HepG2 (cell line): ENCODE measurements at regions not wholly inside any gene's neighbourhood (a gene's known extent, or its start where the extent isn't known, plus 50 kb on each side); places are given as distances from the start of the nearest gene placed in this dataset.

Source experiments
- ATAC-seq: fragments of 200-7000 bp; cut with Tn5 transposase; 3 replicates; pipeline ENCODE4 v1.9.1; 2020; ENCODE audit warnings: mild to moderate bottlenecking, moderate library complexity
- BruUV-seq: library from RNA; stranded (reverse); fragments of 400-500 nt; replicated peaks from 2 replicates; lab custom pipeline; 2021; lab: Mats Ljungman, UMichigan
- CTCF ChIA-PET: fragments of 300-600 bp; formaldehyde crosslinking; extraction: SDS; loops from one replicate; lab custom pipeline; 2021; ENCODE audit warnings: low total read pairs, inconsistent platforms, low intra/inter-chr PET ratio; lab: Yijun Ruan, JAX
- POLR2A ChIA-PET: fragments of 350-600 bp; sonication (Branson Sonifier 250); formaldehyde crosslinking; loops from one replicate; lab custom pipeline; 2020; ENCODE audit warnings: antibody characterized with exemption, inconsistent platforms; lab: Yijun Ruan, JAX
- DNase-seq: peaks from one replicate; pipeline ENCODE4 v3.0.0-alpha.2; 2015; ENCODE audit warnings: low spot score
- FAIRE-seq: peaks from 3 replicates; lab custom pipeline; 2011; peaks lifted over from hg19 to GRCh38; lab: Jason Lieb, UNC
- H2AFZ ChIP-seq: one replicate; pipeline ENCODE4 v1.6.1; 2011; ENCODE audit warnings: low read length, inconsistent platforms
- H3K27ac ChIP-seq: fragments of 300-600 bp; 3 replicates; pipeline ENCODE4 v1.8.0; 2011; ENCODE audit warnings: mixed run types, mild to moderate bottlenecking, mixed read lengths, low read length, inconsistent platforms; ENCODE audit not compliant: insufficient read depth; ENCODE audit errors: extremely low read length
- H3K27me3 ChIP-seq, 2 experiments: fragments of 200-600 bp in 1 of 2; 2 replicates in 1 of 2; 3 replicates in 1 of 2; pipeline versions ENCODE4 v1.6.0 to v1.8.0; 2011; ENCODE audit warnings: low read length in 2 of 2, mild to moderate bottlenecking in 2 of 2, moderate library complexity in 2 of 2, inconsistent platforms in 1 of 2; ENCODE audit not compliant: insufficient read depth in 2 of 2, control insufficient read depth in 1 of 2
- H3K36me3 ChIP-seq, 2 experiments: fragments of 200-600 bp in 1 of 2; replicated peaks in 1 of 2; 2 replicates in 1 of 2; 3 replicates in 1 of 2; pipeline versions ENCODE4 v1.5.1 to v1.8.0; 2011; ENCODE audit warnings: low read length in 2 of 2, inconsistent platforms in 1 of 2; ENCODE audit not compliant: insufficient read depth in 2 of 2, control insufficient read depth in 1 of 2
- H3K4me1 ChIP-seq: 2 replicates; pipeline ENCODE4 v1.5.1; 2012; ENCODE audit warnings: low read length, inconsistent platforms; ENCODE audit not compliant: insufficient read depth
- H3K4me2 ChIP-seq: 2 replicates; pipeline ENCODE4 v1.6.0; 2011; ENCODE audit warnings: low read depth, low read length, inconsistent platforms
- H3K4me3 ChIP-seq, 3 experiments: fragments of 200-600 bp in 1 of 3; sonication (generic), shearing (Covaris generic) in 1 of 3; replicated peaks in 1 of 3; 2 replicates each; pipeline ENCODE4 v1.5.1; 2011 to 2016; ENCODE audit warnings: low read length in 3 of 3, inconsistent platforms in 2 of 3, low read depth in 2 of 3, mild to moderate bottlenecking in 2 of 3, control low read depth in 1 of 3, mixed read lengths in 1 of 3; ENCODE audit not compliant: insufficient read depth in 1 of 3
- H3K79me2 ChIP-seq: one replicate; pipeline ENCODE4 v1.6.1; 2011; ENCODE audit warnings: low read length, inconsistent platforms; ENCODE audit not compliant: insufficient read depth
- H3K9ac ChIP-seq: 2 replicates; pipeline ENCODE4 v1.6.0; 2011; ENCODE audit warnings: mild to moderate bottlenecking, low read depth, low read length, inconsistent platforms; ENCODE audit not compliant: insufficient read depth
- H3K9me3 ChIP-seq: 2 replicates; pipeline ENCODE4 v1.5.1; 2012; ENCODE audit warnings: mild to moderate bottlenecking, low read length
- H4K20me1 ChIP-seq: 2 replicates; pipeline ENCODE4 v1.6.0; 2011; ENCODE audit warnings: inconsistent platforms, mild to moderate bottlenecking, low read length, moderate library complexity; ENCODE audit not compliant: insufficient read depth
- ARNT ChIP-seq: fragments of 450-650 bp; IDR thresholded peaks from 2 replicates; pipeline ENCODE4 v1.6.1; 2017
- KDM1A ChIP-seq: IDR thresholded peaks from 2 replicates; pipeline ENCODE4 v1.6.1; 2016; ENCODE audit warnings: missing compliant biosample characterization
- WGBS: methylation state at CpG from one replicate; pipeline ENCODE4 v1.1.6; 2017; ENCODE audit warnings: low lambda C conversion rate; 5-methylcytosine and 5-hydroxymethylcytosine counted together
- in situ Hi-C: cut with HindIII; loops from 2 replicates; pipeline ENCODE4 v1.10.0; 2017; ENCODE audit warnings: low pct_unique_long_range_greater_than_20kb; ENCODE audit not compliant: extremely low pct_ligation_motif_present
- intact Hi-C: fragments of 100-400 bp; cut with micrococcal nuclease; formaldehyde crosslinking; loops from one replicate; pipeline ENCODE4 v1.10.0; 2022; ENCODE audit not compliant: unreplicated experiment
- TF ChIP-seq, protein P1 (sequence below), 2 experiments: fragments of 450-650 bp in 1 of 2; sonication (generic) in 1 of 2; formaldehyde crosslinking in 1 of 2; IDR thresholded peaks; 2 replicates each; pipeline versions ENCODE4 v1.6.1 to v1.8.0; 2016 to 2022; ENCODE audit warnings: antibody characterized with exemption in 1 of 2, mild to moderate bottlenecking in 1 of 2, missing genetic modification reagents in 1 of 2
- TF ChIP-seq, protein P2 (sequence below): sonication (generic); formaldehyde crosslinking; conservative IDR thresholded peaks from 2 replicates; pipeline ENCODE4 v1.8.0; 2022; ENCODE audit warnings: missing genetic modification reagents
- TF ChIP-seq, protein P3 (sequence below): sonication (generic); formaldehyde crosslinking; IDR thresholded peaks from 2 replicates; pipeline ENCODE4 v1.4.0; 2020; ENCODE audit warnings: missing genetic modification reagents, borderline replicate concordance
- TF ChIP-seq, protein P4 (sequence below): sonication (generic); formaldehyde crosslinking; IDR thresholded peaks from 2 replicates; pipeline ENCODE4 v1.5.0; 2020; ENCODE audit warnings: mild to moderate bottlenecking, missing genetic modification reagents, borderline replicate concordance

DNA sequence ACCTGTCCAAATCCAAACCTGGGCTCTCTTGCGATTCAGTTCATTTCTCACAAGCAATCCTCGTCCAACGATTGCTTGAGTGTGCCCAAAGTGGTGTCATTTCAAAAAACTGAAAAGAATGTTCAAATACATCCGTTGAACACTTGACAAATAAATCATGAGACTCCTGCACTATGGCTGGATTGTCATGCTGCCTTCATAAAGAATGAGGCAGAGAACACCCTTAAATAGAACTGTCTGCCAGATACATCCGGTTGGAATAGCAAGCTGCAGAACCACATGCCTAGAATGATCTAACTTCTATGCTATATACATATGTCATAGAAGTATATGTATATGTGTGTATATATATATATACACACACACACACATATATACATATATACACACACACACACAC, 55.4 kb upstream of the HAPSTR1 start:
- no peaks in the 10 kb centered on the region for H3K4me1 ChIP-seq
- in situ Hi-C loops = no loop called here
- H3K36me3 ChIP-seq = no peaks in the 10 kb centered on the region
- H4K20me1 ChIP-seq = no peaks in the 10 kb centered on the region
- no peak for DNase-seq
- FAIRE-seq = no peak
- H3K27me3 ChIP-seq = peaks cover 0 to 3% of the 10 kb centered on the region in 2 experiments; a peak in 1 of 5 replicates
- H3K4me3 ChIP-seq = no peak overlapping the region
- no peak overlapping the region for H3K4me2 ChIP-seq
- ChIA-PET CTCF (no interaction called here), POLR2A (no interaction called here)
- H2AFZ ChIP-seq = no peak overlapping the region
- 34% methylated on average over 5 of the region's 5 CpGs for WGBS
- ATAC-seq = no peak
- H3K9me3 ChIP-seq = no peaks in the 10 kb centered on the region
- no peak overlapping the region for H3K27ac ChIP-seq
- H3K9ac ChIP-seq = no peak overlapping the region
- no peaks in the 10 kb centered on the region for H3K79me2 ChIP-seq
- intact Hi-C loops = no loop called here
- BruUV-seq = no TSS peak
- TF ChIP-seq ARNT (no peak), KDM1A (CRISPR knock-in tag) (no peak)
- TF ChIP-seq, protein P1, sequence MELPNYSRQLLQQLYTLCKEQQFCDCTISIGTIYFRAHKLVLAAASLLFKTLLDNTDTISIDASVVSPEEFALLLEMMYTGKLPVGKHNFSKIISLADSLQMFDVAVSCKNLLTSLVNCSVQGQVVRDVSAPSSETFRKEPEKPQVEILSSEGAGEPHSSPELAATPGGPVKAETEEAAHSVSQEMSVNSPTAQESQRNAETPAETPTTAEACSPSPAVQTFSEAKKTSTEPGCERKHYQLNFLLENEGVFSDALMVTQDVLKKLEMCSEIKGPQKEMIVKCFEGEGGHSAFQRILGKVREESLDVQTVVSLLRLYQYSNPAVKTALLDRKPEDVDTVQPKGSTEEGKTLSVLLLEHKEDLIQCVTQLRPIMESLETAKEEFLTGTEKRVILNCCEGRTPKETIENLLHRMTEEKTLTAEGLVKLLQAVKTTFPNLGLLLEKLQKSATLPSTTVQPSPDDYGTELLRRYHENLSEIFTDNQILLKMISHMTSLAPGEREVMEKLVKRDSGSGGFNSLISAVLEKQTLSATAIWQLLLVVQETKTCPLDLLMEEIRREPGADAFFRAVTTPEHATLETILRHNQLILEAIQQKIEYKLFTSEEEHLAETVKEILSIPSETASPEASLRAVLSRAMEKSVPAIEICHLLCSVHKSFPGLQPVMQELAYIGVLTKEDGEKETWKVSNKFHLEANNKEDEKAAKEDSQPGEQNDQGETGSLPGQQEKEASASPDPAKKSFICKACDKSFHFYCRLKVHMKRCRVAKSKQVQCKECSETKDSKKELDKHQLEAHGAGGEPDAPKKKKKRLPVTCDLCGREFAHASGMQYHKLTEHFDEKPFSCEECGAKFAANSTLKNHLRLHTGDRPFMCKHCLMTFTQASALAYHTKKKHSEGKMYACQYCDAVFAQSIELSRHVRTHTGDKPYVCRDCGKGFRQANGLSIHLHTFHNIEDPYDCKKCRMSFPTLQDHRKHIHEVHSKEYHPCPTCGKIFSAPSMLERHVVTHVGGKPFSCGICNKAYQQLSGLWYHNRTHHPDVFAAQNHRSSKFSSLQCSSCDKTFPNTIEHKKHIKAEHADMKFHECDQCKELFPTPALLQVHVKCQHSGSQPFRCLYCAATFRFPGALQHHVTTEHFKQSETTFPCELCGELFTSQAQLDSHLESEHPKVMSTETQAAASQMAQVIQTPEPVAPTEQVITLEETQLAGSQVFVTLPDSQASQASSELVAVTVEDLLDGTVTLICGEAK (IDR thresholded peaks at IDR 0.05) = no peak
- TF ChIP-seq, protein P1 (CRISPR knock-in tag; IDR thresholded peaks at IDR 0.05) = no peak
- TF ChIP-seq, protein P2, sequence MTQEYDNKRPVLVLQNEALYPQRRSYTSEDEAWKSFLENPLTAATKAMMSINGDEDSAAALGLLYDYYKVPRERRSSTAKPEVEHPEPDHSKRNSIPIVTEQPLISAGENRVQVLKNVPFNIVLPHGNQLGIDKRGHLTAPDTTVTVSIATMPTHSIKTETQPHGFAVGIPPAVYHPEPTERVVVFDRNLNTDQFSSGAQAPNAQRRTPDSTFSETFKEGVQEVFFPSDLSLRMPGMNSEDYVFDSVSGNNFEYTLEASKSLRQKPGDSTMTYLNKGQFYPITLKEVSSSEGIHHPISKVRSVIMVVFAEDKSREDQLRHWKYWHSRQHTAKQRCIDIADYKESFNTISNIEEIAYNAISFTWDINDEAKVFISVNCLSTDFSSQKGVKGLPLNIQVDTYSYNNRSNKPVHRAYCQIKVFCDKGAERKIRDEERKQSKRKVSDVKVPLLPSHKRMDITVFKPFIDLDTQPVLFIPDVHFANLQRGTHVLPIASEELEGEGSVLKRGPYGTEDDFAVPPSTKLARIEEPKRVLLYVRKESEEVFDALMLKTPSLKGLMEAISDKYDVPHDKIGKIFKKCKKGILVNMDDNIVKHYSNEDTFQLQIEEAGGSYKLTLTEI (CRISPR knock-in tag) = no peak
- TF ChIP-seq, protein P3, sequence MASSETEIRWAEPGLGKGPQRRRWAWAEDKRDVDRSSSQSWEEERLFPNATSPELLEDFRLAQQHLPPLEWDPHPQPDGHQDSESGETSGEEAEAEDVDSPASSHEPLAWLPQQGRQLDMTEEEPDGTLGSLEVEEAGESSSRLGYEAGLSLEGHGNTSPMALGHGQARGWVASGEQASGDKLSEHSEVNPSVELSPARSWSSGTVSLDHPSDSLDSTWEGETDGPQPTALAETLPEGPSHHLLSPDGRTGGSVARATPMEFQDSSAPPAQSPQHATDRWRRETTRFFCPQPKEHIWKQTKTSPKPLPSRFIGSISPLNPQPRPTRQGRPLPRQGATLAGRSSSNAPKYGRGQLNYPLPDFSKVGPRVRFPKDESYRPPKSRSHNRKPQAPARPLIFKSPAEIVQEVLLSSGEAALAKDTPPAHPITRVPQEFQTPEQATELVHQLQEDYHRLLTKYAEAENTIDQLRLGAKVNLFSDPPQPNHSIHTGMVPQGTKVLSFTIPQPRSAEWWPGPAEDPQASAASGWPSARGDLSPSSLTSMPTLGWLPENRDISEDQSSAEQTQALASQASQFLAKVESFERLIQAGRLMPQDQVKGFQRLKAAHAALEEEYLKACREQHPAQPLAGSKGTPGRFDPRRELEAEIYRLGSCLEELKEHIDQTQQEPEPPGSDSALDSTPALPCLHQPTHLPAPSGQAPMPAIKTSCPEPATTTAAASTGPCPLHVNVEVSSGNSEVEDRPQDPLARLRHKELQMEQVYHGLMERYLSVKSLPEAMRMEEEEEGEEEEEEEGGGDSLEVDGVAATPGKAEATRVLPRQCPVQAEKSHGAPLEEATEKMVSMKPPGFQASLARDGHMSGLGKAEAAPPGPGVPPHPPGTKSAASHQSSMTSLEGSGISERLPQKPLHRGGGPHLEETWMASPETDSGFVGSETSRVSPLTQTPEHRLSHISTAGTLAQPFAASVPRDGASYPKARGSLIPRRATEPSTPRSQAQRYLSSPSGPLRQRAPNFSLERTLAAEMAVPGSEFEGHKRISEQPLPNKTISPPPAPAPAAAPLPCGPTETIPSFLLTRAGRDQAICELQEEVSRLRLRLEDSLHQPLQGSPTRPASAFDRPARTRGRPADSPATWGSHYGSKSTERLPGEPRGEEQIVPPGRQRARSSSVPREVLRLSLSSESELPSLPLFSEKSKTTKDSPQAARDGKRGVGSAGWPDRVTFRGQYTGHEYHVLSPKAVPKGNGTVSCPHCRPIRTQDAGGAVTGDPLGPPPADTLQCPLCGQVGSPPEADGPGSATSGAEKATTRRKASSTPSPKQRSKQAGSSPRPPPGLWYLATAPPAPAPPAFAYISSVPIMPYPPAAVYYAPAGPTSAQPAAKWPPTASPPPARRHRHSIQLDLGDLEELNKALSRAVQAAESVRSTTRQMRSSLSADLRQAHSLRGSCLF (CRISPR knock-in tag) = no peak
- TF ChIP-seq, protein P4, sequence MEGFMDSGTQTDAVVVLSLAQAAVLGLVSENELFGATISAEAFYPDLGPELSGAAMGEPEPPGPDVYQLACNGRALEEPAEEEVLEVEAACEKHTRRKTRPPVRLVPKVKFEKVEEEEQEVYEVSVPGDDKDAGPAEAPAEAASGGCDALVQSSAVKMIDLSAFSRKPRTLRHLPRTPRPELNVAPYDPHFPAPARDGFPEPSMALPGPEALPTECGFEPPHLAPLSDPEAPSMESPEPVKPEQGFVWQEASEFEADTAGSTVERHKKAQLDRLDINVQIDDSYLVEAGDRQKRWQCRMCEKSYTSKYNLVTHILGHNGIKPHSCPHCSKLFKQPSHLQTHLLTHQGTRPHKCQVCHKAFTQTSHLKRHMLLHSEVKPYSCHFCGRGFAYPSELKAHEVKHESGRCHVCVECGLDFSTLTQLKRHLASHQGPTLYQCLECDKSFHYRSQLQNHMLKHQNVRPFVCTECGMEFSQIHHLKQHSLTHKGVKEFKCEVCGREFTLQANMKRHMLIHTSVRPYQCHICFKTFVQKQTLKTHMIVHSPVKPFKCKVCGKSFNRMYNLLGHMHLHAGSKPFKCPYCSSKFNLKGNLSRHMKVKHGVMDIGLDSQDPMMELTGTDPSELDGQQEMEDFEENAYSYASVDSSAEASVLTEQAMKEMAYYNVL = no peak
